ENCODE measurements at regions not wholly inside any gene's neighbourhood (a gene's known extent, or its start where the extent isn't known, plus 50 kb on each side); places are given as distances from the start of the nearest gene placed in this dataset.

GRCh38 chr15:58324533-58324932 lies 107.3 kb upstream of the LIPC start:
- DNase-seq, result no peak

GRCh38 chr15:58327958-58328357 lies 103.8 kb upstream of the LIPC start:
- DNase-seq, result no peak

DNA sequence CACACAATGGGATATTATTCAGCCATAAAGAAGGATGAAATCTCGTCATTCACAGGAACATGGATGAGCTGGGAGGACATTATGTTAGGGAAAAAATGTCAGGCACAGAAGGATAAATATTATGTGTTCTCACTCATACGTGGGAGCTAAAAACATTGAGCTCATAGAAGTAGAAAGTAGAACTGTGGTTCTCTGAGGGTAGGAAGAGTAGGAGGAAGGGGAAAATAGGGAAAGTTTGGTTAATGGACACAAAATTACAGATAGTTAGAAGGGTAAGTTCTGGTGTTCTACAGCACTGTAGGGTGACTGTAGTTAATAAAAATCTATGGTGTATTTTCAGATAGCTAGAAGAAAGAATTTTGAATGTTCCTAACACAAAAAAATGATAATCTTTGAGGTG lies 102.6 kb upstream of the LIPC start:
- no peak for DNase-seq

- no peak for DNase-seq
Measured at GRCh38 chr15:58329781-58330671, 101.8 kb upstream of the LIPC start.

- peak in 1 of 56 donors; percentile 5 for DNase-seq
Measured at GRCh38 chr15:58330741-58331559, 100.8 kb upstream of the LIPC start.

GRCh38 chr15:58331560-58331912 lies 100.3 kb upstream of the LIPC start:
- no peak for DNase-seq

DNA sequence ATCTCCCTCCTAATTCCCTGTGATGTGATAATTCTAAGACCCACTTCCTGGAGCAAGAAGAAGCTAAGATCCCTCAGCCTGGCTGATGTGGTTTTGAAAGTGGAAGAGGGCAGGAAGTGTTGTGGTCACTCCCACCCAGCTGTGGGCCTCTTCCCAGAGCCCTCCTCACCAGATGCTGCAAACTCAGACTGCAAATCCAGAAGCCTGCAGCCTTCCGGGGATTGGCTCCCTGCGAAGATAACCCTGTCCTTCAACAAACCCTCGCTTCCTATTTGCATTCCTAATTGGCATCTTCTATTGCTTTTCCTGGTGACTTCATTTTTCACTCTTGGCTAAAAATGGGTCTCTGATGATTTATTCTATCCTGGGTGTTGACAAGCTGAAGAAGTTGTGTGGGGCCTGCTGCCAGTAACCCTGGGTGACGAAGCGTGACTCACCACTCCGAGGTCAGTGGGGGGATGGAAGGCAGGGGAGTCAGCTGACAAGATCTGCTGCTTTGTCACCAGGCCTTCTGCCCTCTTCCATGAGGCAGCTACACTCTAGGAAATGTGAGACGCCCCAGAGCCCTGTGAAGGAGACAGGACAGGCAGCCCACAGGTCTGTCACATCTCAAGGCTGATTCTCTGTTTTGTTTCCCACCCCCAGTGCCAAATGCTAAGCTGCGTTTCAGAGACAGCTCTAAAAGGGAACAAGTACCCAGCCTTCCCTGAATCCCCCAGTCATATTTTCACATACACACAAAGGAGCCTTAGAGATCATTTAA lies 99.7 kb upstream of the LIPC start:
- peak in 55 of 56 donors; percentile 34 to 96 (median 83) for DNase-seq

GRCh38 chr15:58332676-58333400 lies 99.0 kb upstream of the LIPC start:
- DNase-seq, result no peak

- DNase-seq, result no peak
Measured at GRCh38 chr15:58334803-58335202, 97.0 kb upstream of the LIPC start.

DNA sequence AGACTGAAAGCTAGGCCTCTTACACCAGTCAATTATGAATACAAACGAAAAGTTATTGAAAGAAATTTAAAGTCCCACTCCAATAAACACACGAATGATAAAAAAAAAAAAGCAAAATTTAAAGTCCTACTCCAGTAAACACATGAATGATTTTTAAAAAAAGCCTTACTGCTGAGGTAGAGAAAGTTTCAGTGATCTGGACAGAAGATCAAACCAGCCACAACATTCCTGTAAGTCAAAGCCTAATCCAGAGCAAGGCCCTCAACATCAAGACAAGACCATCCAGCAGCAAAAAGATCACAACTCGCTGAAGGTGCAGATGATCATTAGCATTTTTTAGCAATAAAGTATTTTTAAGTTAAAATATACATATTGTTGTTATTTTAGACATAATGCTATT lies 95.6 kb upstream of the LIPC start:
- DNase-seq, result no peak

GRCh38 chr15:58340176-58340575 lies 91.6 kb upstream of the LIPC start:
- no peak for DNase-seq

GRCh38 chr15:58342508-58342907 lies 89.3 kb upstream of the LIPC start:
- no peak for DNase-seq

GRCh38 chr15:58344213-58345070 lies 87.3 kb upstream of the LIPC start:
- DNase-seq, result no peak

DNA sequence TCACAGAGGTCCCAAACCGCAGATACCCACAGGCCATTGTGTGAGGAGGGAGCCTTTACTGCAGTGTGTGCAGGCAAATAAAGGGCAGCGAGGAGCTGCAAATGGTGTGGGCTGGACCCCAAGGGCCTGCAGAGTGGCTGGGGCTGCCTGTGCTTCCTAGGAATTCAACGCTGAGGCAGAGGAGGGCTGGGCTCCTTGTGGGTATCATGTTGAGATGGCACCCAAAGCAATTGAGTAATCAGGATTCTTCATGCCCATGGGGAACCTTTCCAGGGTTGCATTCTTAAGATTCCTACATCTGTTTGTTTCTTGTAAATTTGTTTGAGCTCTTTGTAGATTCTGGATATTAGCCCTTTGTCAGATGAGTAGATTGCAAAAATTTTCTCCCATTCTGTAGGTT lies 85.4 kb upstream of the LIPC start:
- DNase-seq, result no peak

DNA sequence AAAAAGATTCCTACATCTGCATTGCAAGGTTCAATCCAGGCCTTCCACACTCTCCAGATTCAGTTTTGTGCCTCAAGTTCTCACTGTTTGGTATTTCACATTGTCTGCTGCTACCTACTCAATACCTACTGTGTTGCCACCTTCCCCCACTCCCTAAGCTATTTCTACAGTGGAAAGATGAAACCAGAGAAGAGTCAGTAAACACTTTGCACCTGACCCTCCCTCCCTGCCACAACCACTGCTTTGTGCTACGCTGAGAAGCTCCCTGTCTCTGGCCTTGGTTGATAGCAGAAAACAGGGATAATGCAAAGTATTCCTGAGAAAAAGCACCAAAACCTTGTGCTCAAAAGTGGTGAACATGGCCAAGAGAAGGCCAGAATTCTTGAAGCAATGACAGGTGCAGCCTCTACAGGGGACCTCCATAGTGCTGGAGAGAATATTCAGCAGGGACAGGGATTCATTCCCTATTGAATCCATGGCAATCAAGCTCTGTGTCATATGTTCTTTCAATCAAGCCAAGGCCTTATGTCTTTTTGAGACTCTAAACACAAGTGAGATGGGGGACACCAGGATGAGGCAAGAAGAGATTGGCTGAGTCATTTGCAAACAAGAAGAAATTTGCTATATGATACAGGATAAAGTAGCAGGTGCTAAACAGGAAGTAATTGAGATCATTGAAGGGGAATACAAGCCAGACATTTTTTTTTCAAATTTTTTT lies 83.5 kb upstream of the LIPC start:
- DNase-seq, result no peak

DNA sequence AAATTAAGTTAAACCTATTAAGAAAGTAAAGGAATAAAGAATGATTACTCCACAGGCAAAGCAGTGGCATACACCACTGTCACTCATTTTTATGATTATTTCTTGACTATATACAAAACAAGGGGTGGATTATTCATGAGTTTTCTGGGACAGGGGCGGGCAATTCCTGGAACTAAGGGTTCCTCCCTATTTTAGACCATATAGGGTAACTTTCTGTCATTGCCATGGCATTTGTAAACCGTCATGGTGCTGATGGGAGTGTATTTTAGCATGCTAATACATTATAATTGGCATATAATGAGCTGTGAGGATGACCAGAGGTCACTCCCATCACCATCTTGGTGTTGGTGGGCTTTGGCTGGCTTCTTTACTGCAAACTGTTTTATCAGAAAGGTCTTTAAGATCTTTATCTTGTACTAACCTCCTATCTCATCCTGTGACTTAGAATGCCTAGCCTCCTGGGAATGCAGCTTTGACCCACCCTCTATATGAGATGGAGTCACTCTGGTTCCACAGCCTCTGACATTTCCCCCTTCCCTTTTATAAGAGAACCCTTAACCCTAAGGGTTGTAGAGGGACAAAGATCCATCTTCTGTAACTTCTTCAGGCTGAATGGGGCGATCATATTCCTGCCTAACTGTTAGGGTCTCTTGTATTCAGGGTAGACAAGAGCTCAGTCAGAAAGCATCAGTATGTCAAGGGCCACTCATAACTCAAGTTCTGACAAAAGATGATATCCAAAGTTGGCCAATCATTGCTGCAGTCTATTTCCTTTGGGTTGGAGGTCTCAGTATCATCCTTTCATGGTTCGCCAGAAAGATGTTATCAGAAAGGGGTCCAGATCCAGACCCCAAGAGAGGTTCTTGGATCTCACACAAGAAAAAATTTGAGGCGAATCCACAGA lies 79.5 kb upstream of the LIPC start:
- DNase-seq, result no peak

- no peak for DNase-seq
Measured at GRCh38 chr15:58355382-58355971, 76.3 kb upstream of the LIPC start.

GRCh38 chr15:58355973-58356372 lies 75.8 kb upstream of the LIPC start:
- DNase-seq, result no peak
